ENCODE measurements at regions not wholly inside any gene's neighbourhood (a gene's known extent, or its start where the extent isn't known, plus 50 kb on each side); places are given as distances from the start of the nearest gene placed in this dataset.
A peak's percentile ranks its signal among the peaks of the same experiment; 100 is the strongest.
"Not testable (repeated sequence)": the region's sequence is repeated elsewhere in the genome, so short reads cannot be mapped to it uniquely, and the experiment has no call there.

- no peak for DNase-seq (ENCODE audit: low read depth)
Measured at GRCh38 chr3:147672035-147672434, 262.9 kb downstream of the ZIC1 start.

DNA sequence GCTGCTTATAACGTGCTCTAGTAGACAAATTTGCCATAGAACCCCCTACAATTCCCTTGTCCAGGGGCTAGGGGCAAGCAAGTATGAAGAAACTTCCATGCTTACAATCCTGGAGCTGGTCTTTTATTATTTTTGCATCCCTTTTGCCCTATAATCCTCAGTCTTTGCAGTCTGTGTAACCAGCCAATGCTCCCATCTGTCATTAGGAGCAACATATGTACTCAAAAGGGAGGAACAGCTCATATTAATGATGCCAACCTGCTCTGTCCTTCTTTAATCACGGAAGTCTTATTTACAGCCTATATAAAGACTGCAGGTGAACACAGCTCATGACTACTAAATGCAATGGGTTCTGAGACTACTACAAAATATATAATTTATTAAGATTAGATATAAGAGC is 263.3 kb downstream of the ZIC1 start:
- DNase-seq (ENCODE audit: low read depth): no peak

DNA sequence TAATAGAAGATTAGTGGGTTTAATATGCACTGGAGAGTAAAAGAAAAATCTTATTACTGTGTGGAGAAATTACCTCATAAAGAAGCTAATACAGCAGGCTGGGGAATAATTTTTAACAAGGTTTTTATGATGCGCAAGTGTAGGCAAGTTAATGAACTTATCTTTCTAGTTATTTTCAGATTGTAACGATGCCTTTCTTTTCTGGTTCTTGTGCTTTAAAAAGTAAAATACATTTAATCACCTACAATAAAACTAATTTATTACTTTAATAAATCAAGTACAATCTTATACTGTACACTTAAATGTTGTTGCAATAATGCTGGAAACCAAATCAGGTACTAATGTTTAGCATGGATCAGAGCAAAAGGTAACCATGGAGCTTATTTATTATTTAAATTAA is 266.6 kb downstream of the ZIC1 start:
- no peak for DNase-seq (ENCODE audit: low read depth)

GRCh38 chr3:147680837-147681483 is 271.8 kb downstream of the ZIC1 start:
- DNase-seq (ENCODE audit: low read depth): no peak

DNA sequence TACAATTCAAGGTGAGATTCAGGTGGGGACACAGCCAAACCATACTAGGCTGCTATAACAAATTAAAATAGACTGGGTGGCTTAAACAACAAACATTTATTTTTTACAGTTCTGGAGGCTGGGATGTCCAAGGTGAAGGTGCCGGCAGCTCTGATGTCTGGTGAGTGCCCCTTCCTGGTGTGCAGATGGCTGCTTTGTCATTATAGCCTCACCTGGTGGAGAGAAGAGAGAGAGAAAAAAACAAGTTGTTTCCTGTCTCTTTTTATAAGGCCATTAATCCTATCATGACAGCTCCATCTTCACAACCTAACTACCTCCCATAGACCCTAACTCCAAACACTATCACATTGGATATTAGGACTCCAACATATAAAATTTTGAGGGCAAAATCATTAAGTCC is 279.7 kb downstream of the ZIC1 start:
- DNase-seq (ENCODE audit: low read depth): no peak

DNA sequence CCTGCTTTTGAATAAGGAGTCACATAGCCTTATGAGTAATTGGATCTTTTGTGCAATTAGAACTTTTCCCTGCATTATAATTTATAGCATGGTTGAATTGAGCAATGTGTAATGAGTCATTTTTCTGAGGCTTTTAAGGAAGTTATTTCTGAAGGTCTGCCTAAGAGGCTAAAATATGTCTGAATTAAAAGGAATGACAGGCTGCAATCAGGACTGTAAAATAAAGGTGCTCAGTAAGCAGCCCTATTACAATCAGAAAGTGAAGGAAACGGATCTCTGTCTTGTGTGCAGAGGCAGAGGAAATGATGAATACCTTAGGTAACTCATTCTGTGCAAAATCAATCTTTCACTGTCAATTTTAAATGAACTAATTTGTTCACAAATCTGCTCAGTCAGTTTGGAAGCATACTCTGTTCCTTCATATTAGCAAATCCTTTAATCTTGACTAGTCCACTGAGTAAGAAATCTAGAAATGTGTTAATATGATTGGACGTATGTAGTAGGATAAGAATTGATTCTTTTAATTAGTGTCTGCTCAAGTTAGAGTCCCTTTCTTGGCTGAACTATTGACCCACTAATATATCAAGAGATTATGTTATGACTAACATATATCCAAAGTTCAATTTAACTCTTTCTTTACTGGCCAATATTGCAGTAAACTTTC is 290.1 kb downstream of the ZIC1 start:
- peak; percentile 65 for DNase-seq (ENCODE audit: low read depth)

GRCh38 chr3:147701195-147701594 is 292.0 kb downstream of the ZIC1 start:
- DNase-seq (ENCODE audit: low read depth): no peak

GRCh38 chr3:147702509-147702908 is 293.3 kb downstream of the ZIC1 start:
- no peak for DNase-seq (ENCODE audit: low read depth)

DNA sequence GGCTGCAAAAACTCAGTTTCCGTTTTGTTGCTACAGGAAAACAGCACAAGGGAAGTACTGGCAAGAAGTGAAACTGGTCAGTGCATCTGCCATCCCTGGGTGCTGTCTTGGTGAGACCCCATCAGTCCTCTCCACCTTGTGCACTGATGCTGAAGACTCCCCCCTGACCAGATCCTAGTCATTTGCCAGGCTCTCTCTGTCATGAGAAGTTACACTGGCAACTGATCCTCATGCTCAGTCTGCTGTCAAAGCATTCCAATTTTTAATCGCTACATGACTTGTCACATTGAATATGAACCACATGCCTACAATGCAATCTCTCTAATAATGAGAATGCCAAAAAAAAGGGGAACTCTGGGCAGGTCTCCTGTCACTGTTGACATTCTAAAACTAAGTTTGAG is 296.5 kb downstream of the ZIC1 start:
- DNase-seq (ENCODE audit: low read depth): no peak

GRCh38 chr3:147710753-147711152 is 301.6 kb downstream of the ZIC1 start:
- DNase-seq (ENCODE audit: low read depth): not testable (repeated sequence)

DNA sequence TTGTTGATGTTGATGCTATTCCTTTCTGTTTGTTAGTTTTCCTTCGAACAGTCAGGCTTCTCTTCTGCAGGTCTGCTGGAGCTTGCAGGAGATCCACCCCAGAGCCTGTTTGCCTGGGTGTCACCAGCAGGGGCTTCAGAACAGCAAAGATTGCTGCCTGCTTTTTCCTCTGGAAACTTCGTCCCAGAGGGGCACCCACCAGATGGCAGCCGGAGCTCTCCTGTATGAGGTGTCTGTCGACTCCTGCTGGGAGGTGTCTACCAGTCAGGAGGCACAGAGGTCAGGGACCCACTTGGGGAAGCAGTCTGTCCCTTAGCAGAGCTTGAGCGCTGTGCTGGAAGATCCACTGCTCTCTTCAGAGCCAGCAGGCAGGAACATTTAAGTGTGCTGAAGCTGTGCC is 303.2 kb downstream of the ZIC1 start:
- DNase-seq (ENCODE audit: low read depth): peak; percentile 4

DNA sequence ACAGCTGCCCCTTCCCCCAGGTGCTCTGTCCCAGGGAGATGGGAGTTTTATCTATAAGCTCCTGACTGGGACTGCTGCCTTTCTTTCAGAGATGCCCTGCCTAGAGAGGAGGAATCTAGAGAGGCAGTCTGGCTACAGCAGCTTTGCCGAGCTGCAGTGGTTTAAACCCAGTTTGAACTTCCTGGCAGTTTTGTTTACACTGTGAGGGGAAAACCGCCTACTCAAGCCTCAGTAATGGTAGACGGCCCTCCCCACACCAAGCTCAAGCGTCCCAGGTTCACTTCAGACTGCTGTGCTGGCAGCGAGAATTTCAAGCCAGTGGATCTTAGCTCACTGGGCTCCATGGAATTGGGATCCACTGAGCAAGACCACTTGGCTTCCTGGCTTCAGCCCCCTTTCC is 303.6 kb downstream of the ZIC1 start:
- peak; percentile 37 for DNase-seq (ENCODE audit: low read depth)

DNA sequence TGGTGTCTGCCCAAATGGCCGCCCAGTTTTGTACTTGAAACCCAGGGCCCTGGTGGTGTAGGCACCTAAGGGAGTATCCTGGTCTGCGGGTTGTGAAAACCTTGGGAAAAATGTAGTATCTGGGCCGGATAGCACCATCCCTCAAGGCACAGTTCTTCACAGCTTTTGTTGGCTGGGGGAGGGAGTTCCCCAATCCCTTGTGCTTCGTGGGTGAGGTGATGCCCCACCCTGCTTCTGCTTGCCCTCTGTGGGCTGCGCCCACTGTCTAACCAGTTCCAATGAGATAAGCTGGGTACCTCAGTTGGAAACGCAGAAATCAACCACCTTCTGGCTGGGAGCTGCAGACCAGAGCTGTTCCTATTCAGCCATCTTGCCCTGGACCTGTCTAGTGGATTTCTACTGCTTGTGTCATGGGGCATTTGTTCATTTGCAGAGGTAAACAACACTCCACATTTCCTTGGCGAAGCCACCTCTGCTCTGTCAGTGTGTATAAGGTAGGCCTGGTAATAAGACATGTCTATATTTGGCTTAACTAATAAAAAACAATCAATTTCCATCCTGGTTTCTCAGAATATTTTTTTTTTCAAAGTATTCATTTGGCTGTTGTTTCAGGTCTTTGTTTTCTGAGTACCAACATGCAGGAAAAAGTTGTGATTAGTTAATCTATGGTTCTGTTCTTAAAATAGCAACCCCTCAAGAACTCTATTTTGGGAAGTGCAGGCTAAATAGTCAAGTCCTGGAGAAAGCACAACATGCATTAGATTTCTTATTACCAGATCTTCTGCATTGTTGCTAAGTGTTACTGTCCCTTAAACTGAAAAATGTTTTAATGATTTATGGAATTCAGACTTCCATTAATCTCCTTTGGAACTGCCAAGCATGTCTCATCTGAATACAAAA is 304.3 kb downstream of the ZIC1 start:
- DNase-seq (ENCODE audit: low read depth): no peak

- no peak for DNase-seq (ENCODE audit: low read depth)
Measured at GRCh38 chr3:147729641-147730040, 320.5 kb downstream of the ZIC1 start.

DNA sequence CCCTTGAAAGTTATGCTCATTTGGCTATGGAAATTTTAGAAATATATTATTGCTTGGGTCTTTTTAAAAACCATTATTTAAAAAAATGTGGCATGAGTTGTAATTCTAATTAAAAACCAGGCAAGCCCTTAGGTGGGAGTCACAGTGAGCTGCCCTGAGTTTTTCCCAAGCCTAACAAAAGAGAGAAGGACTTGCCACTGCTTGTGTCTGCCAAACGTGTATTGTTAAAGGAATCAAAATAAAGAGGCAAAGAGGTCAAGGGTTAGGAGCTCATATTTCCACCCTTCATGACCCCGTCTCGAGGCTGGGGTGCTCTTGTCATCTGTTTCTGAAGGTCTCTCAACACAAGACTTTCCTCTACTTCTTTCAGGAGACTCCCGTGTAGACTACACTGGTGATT is 321.1 kb downstream of the ZIC1 start:
- DNase-seq (ENCODE audit: low read depth): no peak

GRCh38 chr3:147733217-147733616 is 324.1 kb downstream of the ZIC1 start:
- DNase-seq (ENCODE audit: low read depth): no peak

DNA sequence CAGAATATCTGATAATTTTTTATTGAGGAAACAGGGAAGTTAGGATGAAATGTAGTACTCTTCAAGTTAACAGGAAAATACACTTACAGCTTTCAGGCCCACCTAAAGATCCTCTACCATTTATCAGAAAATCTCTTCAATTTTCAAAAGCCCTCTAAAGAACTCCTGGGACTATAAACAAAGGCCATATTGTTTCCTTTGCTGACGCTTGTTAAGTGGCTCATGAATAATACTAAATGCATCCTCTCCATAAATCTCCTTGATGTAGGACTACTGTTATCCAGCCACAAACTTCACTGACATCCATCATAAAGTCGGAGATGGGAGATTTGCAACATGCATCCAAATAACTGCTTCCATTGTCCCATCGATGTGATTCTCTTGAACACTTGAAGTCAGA is 326.5 kb downstream of the ZIC1 start:
- no peak for DNase-seq (ENCODE audit: low read depth)

DNA sequence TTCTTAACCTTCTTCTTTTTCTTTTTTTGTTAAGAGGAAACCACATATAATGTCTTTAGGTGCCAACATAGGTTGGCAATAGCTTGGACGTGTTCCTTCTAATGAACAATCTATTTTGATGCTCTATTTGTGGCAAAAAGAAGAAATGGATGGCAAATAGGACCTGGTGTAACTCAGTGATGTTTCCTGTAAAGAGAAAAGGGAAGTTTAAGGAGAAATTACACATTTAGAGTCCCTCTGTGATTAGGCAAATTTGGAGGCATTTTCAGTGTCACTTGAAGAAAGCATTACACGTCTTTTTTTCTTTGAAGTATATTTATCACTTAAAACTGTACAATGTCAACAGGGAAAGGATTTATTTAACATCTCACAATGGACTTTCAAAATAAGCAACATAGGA is 327.1 kb downstream of the ZIC1 start:
- DNase-seq (ENCODE audit: low read depth): no peak

DNA sequence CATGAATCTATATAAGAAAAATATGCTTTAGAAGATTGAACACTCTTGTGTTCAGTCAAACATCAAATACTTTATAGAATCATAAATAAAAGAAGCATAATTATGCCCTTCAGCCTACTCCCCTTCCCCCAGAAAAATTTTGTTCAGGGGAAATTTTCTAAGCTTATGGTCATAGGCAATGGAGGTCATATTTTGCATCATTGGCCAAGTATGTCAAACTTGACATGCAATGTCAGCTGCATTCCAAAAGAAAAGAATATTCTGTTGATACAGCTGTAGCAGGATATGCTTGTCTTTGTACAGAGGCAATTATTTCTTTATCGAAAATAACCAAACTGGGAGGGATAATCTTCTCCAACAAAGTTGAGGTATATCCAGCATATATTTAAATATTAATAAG is 328.2 kb downstream of the ZIC1 start:
- DNase-seq (ENCODE audit: low read depth): no peak

GRCh38 chr3:147740928-147741327 is 331.8 kb downstream of the ZIC1 start:
- DNase-seq (ENCODE audit: low read depth): no peak

- DNase-seq (ENCODE audit: low read depth): no peak
Measured at GRCh38 chr3:147744967-147745366, 335.8 kb downstream of the ZIC1 start.

- no peak for DNase-seq (ENCODE audit: low read depth)
Measured at GRCh38 chr3:147755310-147755709, 346.1 kb downstream of the ZIC1 start.

- DNase-seq (ENCODE audit: low read depth): no peak
Measured at GRCh38 chr3:147756476-147756875, 347.3 kb downstream of the ZIC1 start.
